ENCODE measurements at regions not wholly inside any gene's neighbourhood (a gene's known extent, or its start where the extent isn't known, plus 50 kb on each side); places are given as distances from the start of the nearest gene placed in this dataset.
"Not testable (repeated sequence)": the region's sequence is repeated elsewhere in the genome, so short reads cannot be mapped to it uniquely, and the experiment has no call there.

GRCh38 chr1:233722212-233722979 is 108.5 kb downstream of the KCNK1 start:
- DNase-seq (ENCODE audit: low read depth in 2 of 3, low spot score in 2 of 3): no peak

- no peak for DNase-seq (ENCODE audit: low read depth in 2 of 3, low spot score in 2 of 3)
Measured at GRCh38 chr1:233723387-233723786, 109.5 kb downstream of the KCNK1 start.

GRCh38 chr1:233724131-233724631 is 110.3 kb downstream of the KCNK1 start:
- DNase-seq (ENCODE audit: low read depth in 2 of 3, low spot score in 2 of 3): not testable (repeated sequence)

- DNase-seq (ENCODE audit: low read depth in 2 of 3, low spot score in 2 of 3): no peak
Measured at GRCh38 chr1:233725423-233725822, 111.5 kb downstream of the KCNK1 start.

- no peak for DNase-seq (ENCODE audit: low read depth in 2 of 3, low spot score in 2 of 3)
Measured at GRCh38 chr1:233728721-233729120, 114.8 kb downstream of the KCNK1 start.

GRCh38 chr1:233730380-233730779 is 116.5 kb downstream of the KCNK1 start:
- no peak for DNase-seq (ENCODE audit: low read depth in 2 of 3, low spot score in 2 of 3)

- no peak for DNase-seq (ENCODE audit: low read depth in 2 of 3, low spot score in 2 of 3)
Measured at GRCh38 chr1:233730809-233731208, 116.9 kb downstream of the KCNK1 start.

- DNase-seq (ENCODE audit: low read depth in 2 of 3, low spot score in 2 of 3): no peak
Measured at GRCh38 chr1:233732206-233732605, 118.3 kb downstream of the KCNK1 start.

GRCh38 chr1:233734456-233734855 is 120.5 kb downstream of the KCNK1 start:
- no peak for DNase-seq (ENCODE audit: low read depth in 2 of 3, low spot score in 2 of 3)

- no peak for DNase-seq (ENCODE audit: low read depth in 2 of 3, low spot score in 2 of 3)
Measured at GRCh38 chr1:233735331-233735730, 121.4 kb downstream of the KCNK1 start.

GRCh38 chr1:233735847-233736246 is 121.9 kb downstream of the KCNK1 start:
- no peak for DNase-seq (ENCODE audit: low read depth in 2 of 3, low spot score in 2 of 3)

- no peak for DNase-seq (ENCODE audit: low read depth in 2 of 3, low spot score in 2 of 3)
Measured at GRCh38 chr1:233737341-233737740, 123.4 kb downstream of the KCNK1 start.

- DNase-seq (ENCODE audit: low read depth in 2 of 3, low spot score in 2 of 3): no peak
Measured at GRCh38 chr1:233738396-233738795, 124.5 kb downstream of the KCNK1 start.

GRCh38 chr1:233738850-233739249 is 124.9 kb downstream of the KCNK1 start:
- DNase-seq (ENCODE audit: low read depth in 2 of 3, low spot score in 2 of 3): no peak

GRCh38 chr1:233744779-233745513 is 131.0 kb downstream of the KCNK1 start:
- no peak for DNase-seq (ENCODE audit: low read depth in 2 of 3, low spot score in 2 of 3)

GRCh38 chr1:233750139-233750538 is 136.2 kb downstream of the KCNK1 start:
- no peak for DNase-seq (ENCODE audit: low read depth in 2 of 3, low spot score in 2 of 3)

- no peak for DNase-seq (ENCODE audit: low read depth in 2 of 3, low spot score in 2 of 3)
Measured at GRCh38 chr1:233759665-233760064, 144.8 kb upstream of the SLC35F3 start.

- not testable (repeated sequence) for DNase-seq (ENCODE audit: low read depth in 2 of 3, low spot score in 2 of 3)
Measured at GRCh38 chr1:233764304-233764703, 140.2 kb upstream of the SLC35F3 start.

- no peak for DNase-seq (ENCODE audit: low read depth in 2 of 3, low spot score in 2 of 3)
Measured at GRCh38 chr1:233777566-233777965, 126.9 kb upstream of the SLC35F3 start.

GRCh38 chr1:233780049-233780448 is 124.4 kb upstream of the SLC35F3 start:
- no peak for DNase-seq (ENCODE audit: low read depth in 2 of 3, low spot score in 2 of 3)

- DNase-seq (ENCODE audit: low read depth in 2 of 3, low spot score in 2 of 3): no peak
Measured at GRCh38 chr1:233782937-233783586, 121.4 kb upstream of the SLC35F3 start.

GRCh38 chr1:233787599-233787998 is 116.9 kb upstream of the SLC35F3 start:
- no peak for DNase-seq (ENCODE audit: low read depth in 2 of 3, low spot score in 2 of 3)

All from activated CD8-positive, alpha-beta memory T cell treated with anti-CD3 and anti-CD28 coated beads for 48 hours (primary cell).